ENCODE measurements at regions not wholly inside any gene's neighbourhood (a gene's known extent, or its start where the extent isn't known, plus 50 kb on each side); places are given as distances from the start of the nearest gene placed in this dataset.

DNA sequence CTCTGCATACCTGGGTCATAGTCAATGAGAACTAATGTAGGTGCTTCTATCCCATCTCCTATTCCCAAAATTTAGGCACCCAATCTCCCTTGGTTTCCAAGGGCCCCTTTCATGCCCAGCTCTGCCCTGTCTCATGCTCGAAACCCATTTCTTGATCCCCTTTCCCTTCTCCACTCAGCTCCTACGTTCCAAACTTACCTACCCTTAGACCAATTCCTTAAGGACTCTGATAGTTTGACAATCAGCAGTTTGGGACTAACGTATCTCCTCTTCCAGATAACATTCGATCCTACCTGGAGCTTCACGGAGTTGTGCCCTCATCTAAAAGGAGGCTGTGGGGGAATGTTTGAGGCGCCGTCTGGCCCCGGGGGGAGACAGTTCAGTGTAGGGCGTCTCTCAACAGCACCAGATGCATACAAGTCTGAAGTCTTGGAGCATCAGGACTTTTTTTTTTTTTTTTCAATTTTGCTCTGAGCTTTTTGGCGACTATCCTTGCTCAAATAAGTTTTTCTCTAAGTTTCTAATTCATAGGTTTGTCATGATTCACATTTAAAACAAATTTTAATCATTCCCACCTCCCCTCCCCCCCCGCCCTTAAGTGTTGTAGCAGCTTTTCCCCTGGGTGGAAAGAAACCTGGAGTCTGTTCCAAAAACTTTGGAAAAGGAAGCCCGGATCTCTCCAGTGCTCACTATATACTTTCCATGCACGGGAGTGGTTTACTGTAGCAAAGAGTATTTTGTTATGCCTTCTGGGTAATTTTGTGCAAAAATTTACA lies 141.2 kb upstream of the LGALSL start:
- peaks cover 35% of the 10 kb centered on the region for H3K4me1 Mint-ChIP-seq (ENCODE audit: unreplicated experiment)
- no peaks in the 10 kb centered on the region for H3K27me3 Mint-ChIP-seq
- H3K4me3 Mint-ChIP-seq: peak overlapping the region; percentile 60
- no peaks in the 10 kb centered on the region for H3K36me3 Mint-ChIP-seq
- peak overlapping the region; percentile 89 for H3K27ac Mint-ChIP-seq
- DNase-seq (ENCODE audit: extremely low spot score, unreplicated experiment): no peak
- TF ChIP-seq, protein P1, sequence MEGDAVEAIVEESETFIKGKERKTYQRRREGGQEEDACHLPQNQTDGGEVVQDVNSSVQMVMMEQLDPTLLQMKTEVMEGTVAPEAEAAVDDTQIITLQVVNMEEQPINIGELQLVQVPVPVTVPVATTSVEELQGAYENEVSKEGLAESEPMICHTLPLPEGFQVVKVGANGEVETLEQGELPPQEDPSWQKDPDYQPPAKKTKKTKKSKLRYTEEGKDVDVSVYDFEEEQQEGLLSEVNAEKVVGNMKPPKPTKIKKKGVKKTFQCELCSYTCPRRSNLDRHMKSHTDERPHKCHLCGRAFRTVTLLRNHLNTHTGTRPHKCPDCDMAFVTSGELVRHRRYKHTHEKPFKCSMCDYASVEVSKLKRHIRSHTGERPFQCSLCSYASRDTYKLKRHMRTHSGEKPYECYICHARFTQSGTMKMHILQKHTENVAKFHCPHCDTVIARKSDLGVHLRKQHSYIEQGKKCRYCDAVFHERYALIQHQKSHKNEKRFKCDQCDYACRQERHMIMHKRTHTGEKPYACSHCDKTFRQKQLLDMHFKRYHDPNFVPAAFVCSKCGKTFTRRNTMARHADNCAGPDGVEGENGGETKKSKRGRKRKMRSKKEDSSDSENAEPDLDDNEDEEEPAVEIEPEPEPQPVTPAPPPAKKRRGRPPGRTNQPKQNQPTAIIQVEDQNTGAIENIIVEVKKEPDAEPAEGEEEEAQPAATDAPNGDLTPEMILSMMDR (conservative IDR thresholded peaks at IDR 0.05): no peak
- peaks cover 6% of the 10 kb centered on the region for H3K9me3 Mint-ChIP-seq

DNA sequence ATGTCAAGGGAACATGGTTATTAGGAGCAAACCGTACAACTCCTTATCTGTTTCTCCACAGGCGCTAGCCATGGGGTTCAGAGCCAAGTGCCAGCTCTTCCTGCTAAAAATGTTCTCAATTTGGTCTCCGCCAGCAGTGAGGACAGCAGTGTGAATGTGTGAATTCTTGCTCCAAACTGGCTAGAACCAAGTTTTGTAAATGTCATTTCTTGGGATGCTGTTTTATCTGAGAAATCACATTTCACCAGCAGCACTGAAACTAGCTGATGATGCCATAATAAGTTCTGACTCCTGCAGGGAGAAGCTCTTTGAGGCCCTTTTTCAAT lies 140.6 kb upstream of the LGALSL start:
- DNase-seq (ENCODE audit: extremely low spot score, unreplicated experiment): no peak
- H3K27ac Mint-ChIP-seq: no peak overlapping the region
- H3K9me3 Mint-ChIP-seq: peaks cover 6% of the 10 kb centered on the region
- H3K4me3 Mint-ChIP-seq: no peak overlapping the region
- peaks cover 35% of the 10 kb centered on the region for H3K4me1 Mint-ChIP-seq (ENCODE audit: unreplicated experiment)
- TF ChIP-seq, protein P1 (conservative IDR thresholded peaks at IDR 0.05): no peak
- H3K36me3 Mint-ChIP-seq: no peaks in the 10 kb centered on the region
- H3K27me3 Mint-ChIP-seq: no peaks in the 10 kb centered on the region

DNA sequence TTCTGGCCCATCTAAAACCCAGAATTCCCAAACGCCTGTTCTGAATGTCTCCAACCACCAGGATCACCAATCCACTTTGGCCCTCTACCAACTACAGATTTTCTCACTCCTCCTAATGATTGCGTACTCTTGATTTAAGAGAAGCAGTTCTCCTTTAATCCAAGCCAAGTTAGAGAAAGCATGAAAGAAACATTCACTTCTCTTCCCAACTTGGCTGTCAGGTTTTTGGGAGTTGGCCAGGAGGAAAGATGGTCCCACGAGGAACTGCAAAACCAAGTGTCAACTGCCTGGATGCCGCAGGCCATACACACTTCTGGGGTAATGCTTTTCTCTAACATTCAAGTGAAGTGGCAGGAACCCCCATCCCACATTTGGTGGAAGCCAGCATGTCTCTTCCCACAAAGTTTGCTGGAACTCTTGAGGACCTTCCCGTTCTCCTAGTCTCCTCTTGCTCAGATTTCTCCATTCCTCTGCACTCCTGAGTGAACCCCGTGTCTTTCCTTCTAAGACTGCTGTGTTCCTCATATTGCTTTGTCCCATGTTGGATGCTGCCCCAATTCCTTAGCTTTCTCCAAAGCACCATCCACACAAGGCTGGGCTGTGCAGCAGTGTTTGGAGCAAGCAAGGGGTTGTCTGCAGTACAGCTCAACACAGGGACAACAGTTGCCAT lies 138.5 kb upstream of the LGALSL start:
- Mint-ChIP-seq H3K4me3 (no peak overlapping the region), H3K9me3 (peaks cover 6% of the 10 kb centered on the region), H3K4me1 (ENCODE audit: unreplicated experiment) (peaks cover 32% of the 10 kb centered on the region), H3K27me3 (no peaks in the 10 kb centered on the region), H3K36me3 (no peaks in the 10 kb centered on the region), H3K27ac (no peak overlapping the region)
- TF ChIP-seq, protein P1 (conservative IDR thresholded peaks at IDR 0.05): no peak
- no peak for DNase-seq (ENCODE audit: extremely low spot score, unreplicated experiment)

DNA sequence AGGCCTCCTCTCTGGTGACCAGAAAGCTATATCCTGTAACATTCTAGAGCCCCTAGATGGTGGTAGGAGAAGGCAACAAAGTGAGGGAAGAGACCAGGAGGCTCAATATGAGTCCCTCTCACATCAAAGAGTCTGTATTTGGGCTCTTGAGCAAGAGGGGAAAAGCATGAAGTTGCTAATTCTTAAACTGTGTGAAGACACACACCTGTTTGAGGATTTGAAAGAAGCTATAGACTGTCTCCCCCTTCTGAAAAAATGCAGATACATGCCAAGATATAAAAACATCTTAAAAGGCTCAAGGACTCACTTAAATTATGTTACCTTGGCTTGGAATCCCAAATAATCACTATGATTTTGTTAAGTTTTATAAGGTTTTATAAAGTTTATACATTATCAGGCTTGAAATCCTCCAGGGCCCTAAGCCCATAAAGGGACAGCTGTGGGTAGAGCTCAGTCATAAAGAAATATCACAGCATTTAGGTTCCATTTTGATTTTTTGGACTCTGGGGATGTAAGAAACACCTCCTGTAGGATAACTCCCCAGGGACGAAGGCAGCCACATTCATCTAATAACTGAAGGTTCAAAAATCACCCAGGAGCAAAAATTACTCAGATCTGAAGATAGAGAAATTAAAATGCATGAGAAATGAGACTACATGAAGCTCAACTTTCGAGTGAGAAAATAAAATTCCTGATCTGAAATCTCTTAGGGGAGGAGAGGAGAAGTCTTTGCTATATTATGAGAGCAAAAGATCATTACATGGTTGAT lies 136.1 kb upstream of the LGALSL start:
- Mint-ChIP-seq H3K27ac (no peak overlapping the region), H3K27me3 (no peaks in the 10 kb centered on the region), H3K36me3 (no peaks in the 10 kb centered on the region), H3K9me3 (peaks cover 6% of the 10 kb centered on the region), H3K4me1 (ENCODE audit: unreplicated experiment) (peaks cover 10% of the 10 kb centered on the region), H3K4me3 (no peak overlapping the region)
- DNase-seq (ENCODE audit: extremely low spot score, unreplicated experiment): no peak
- TF ChIP-seq, protein P1 (conservative IDR thresholded peaks at IDR 0.05): no peak

DNA sequence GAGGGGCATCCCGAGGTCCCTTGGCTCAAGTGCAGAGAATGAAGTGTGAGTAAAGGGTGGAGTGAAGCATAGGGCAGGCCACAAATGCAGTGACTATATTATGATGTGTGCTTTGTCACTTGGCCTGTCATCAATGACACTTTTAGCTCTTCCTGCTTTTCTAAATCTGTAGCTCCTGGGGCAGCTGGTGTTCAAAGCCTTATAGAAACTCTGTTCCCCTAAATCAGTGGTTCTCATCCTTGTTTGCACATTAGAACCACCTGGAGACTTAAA lies 135.6 kb upstream of the LGALSL start:
- Mint-ChIP-seq H3K4me3 (no peak overlapping the region), H3K4me1 (ENCODE audit: unreplicated experiment) (peaks cover 12% of the 10 kb centered on the region), H3K9me3 (peaks cover 6% of the 10 kb centered on the region), H3K27ac (no peak overlapping the region), H3K27me3 (no peaks in the 10 kb centered on the region), H3K36me3 (no peaks in the 10 kb centered on the region)
- TF ChIP-seq, protein P1 (conservative IDR thresholded peaks at IDR 0.05): no peak
- no peak for DNase-seq (ENCODE audit: extremely low spot score, unreplicated experiment)

Measured in type B pancreatic cell (in vitro differentiated cells).